GM19452 (cell line): ENCODE measurements at regions not wholly inside any gene's neighbourhood (a gene's known extent, or its start where the extent isn't known, plus 50 kb on each side); places are given as distances from the start of the nearest gene placed in this dataset.
"Not testable (repeated sequence)": the region's sequence is repeated elsewhere in the genome, so short reads cannot be mapped to it uniquely, and the experiment has no call there.

ENCODE experiments used
- ATAC-seq: cut with Tn5 transposase; IDR thresholded peaks from one replicate; pipeline ENCODE4 v1.9.1; 2021; ENCODE audit not compliant: unreplicated experiment

DNA sequence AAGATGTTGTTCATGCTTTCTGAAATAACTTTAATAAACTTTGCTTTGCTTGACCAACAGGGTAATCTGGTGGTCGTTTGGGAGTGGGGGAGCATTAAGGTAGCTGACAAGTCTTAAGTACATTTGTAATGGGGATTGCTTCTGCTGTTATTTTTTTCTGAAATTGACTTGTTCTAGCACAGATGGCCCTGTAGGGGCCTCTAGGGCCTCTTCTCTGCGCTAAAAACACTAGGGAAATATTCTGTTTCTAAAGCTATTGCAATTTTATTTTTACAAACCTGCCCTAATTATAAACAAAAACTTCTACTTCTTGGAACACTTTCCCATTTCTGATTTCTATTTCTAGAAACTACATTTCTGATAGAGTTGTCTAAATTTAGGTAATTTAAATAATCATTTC is 191.3 kb upstream of the KCNJ3 start:
- ATAC-seq: no peak

DNA sequence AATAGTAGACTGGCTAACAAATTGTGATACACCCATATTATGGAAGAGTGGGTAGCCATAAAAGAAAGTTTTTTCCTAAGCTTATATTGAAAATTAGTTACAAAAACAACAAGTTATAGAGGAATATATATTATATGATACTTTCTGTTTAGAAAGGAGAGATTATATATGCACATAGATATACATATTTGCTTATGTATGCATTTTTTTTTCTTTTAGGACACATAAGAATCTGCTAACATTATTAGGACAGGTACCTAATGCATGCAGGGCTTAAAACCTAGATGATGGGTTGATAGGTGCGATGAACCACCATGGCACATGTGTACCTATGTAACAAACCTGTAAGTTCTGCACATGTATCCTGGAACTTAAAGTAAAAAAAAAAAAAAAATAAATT is 179.6 kb upstream of the KCNJ3 start:
- ATAC-seq: no peak

DNA sequence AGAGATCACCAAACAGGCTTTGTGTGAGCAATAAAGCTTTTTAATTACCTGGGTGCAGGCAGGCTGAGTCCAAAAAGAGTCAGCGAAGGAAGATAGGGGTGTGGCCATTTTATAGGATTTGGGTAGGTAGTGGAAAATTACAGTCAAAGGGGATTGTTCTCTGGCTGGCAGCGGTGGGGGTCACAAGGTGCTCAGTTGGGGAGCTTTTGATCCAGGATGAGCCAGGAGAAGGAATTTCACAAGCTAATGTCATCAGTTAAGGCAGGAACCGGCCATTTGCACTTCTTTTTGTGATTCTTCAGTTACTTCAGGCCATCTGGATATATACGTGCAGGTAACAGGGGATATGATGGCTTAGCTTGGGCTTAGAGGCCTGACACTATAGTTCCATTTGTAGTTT is 177.5 kb upstream of the KCNJ3 start:
- not testable (repeated sequence) for ATAC-seq

DNA sequence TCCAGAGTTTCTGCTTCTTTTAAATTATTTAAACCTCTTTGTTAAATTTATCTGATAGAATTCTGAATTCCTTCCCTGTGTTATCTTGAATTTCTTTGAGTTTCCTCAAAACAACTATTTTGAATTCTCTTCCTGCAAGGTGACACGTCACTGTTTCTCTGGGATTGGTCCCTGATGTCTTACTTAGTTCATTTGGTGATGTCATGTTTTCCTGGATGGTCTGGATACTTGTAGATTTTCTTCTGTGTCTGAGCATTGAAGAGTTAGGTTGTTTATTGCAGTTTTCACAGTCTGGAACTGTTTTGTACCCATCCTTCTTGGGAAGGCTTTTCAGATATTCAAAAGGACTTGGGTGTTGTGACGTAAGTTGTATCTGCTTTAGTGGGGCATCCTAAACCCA is 172.3 kb upstream of the KCNJ3 start:
- no peak for ATAC-seq

DNA sequence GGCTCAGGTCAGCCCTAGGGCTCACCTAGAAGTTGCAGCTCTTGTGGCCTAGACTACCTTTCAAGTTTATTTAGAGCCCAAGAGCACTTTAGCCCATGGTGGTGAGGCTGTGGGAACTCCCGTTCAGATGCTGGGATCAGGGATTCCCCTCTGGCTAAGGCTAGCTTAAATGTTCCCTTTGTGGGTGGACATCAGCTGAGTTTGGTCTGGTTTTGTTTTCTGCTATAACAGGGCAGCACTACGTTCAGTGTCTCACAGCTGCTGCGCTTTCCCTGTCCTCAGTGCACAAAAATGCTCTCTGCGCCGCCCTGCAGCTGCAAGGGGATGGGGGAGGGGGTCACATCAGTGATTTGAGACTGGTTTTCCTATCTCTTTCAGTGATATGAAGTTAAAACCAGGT is 170.5 kb upstream of the KCNJ3 start:
- no peak for ATAC-seq

DNA sequence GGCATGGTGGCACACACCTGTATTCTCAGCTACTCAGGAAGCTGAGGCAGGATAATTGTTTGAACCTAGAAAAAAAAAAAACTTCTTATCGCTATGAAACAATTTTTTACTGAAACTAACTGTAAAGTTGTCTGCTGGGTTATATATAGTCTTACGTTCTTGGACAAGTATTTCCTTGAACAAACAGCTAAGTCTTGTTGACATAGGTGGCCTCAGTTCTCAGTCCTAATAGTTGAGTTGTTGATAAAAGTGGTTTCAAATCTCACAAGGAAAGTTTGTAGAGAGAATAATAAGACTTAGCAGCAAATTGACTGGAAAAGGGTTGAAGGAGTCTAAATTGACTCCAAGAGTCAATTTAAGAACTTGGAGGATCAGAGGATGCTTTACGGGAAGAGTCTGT is 166.5 kb upstream of the KCNJ3 start:
- ATAC-seq: no peak

DNA sequence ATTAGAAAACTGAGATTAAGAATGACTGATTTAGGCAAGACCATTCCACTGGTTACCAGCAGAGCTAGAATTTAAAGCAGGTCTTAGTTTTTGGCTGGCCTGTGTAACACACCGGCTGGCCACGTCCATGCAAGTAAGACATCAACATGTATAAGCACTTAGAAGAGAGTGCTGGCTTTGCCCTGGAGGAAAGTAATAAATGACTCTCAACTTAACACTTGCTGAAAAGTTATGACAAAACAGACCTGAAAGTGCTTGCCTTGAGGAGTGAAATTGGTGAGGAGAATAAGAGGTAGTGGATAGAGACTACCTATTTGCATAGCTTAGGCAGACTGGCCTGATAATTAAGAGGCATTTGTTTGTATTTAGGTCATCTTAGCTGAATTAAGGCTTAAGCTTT is 165.7 kb upstream of the KCNJ3 start:
- no peak for ATAC-seq

DNA sequence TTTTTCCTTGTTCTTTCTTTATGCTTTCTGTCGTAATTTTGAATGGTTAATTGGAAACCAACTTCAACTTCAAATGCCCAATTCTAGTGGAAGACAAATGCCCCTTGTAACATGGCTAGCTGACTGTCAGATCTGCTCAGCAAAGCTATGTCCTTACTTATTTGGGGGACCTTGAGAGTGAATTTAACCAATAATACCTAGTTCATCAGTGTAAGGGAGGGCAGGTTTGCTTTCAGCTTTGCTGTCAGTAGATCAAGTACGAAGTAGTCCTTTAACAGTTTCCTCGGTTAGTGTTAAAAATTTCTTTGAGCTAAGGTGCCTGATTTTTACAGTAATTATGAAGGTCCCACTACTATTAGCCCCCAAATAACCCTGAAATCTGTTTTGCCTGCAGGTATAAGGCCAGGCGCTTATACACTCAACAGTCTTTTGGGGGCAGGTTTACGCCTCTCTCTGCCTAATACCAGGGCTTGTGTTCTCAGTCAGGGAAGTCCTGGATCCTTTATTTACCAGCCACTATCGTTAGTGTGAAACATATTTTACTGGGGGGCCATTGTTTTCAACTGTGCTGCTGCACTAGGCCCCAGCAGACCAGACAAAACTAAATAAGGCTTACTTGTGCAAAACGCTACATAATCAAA is 165.1 kb upstream of the KCNJ3 start:
- ATAC-seq: no peak

DNA sequence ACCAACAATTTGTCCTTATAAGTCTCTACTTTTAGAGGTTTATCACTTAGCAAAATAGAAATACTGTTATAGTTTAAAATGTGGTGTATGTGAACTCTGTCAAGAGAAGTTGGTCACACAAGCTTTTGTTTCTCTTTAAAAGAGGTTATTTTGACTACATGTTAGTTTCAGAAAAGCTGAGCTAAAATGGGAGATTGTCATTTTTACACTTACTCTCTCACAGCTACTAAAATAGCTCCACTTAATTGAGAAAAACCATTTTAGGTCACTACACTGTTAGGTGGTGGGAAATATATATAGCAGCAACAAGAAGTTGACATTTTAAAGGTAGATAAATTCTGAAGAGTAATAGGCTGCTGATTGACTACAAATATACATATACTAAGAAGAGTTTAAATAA is 161.5 kb upstream of the KCNJ3 start:
- ATAC-seq: peak; percentile 62

DNA sequence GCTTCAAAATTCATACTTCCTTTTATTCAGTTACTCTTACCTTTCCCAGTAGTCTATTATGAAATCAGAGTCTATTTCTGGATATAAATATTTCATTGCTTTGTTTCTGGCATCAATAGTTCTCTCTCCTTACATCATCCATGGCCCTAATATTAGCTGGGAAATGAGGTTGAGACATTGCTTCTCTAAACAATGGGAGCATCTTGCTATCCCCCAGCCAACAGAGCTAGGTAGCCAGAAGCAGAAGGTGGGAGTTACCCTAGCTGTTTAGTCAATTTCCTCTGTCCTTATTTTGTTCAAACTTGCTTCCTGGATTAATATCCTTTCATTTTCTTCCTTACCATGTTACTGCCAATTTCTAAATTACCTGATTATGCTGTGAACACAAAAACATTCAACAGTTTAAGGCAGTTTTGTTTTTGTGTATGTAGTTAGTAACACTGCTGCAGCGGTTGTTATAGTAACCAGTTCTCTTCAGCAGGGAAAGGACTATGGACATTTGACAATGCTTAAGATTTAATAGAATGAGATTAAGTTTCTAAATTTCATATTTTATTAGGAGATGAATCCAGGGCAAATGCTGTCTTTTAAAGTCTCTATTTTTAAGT is 160.5 kb upstream of the KCNJ3 start:
- ATAC-seq: no peak

DNA sequence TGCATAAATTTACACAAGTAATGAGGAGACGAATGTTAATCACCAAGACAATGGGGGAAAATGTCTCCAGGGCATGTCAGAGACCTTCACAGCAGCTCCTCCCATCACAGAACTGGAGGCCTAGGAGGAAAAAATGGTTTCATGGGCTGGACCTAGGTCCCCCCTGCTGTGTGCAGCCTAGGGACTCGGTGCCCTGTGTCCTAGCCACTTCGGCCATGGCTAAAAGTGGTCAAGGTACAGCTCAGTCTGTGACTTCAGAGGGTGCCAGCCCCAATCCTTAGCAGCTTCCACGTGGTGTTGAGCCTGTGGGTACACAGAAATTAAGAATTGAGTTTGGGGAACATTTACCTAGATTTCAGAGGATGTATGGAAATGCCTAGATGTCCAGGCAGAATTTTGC is 152.2 kb upstream of the KCNJ3 start:
- no peak for ATAC-seq

DNA sequence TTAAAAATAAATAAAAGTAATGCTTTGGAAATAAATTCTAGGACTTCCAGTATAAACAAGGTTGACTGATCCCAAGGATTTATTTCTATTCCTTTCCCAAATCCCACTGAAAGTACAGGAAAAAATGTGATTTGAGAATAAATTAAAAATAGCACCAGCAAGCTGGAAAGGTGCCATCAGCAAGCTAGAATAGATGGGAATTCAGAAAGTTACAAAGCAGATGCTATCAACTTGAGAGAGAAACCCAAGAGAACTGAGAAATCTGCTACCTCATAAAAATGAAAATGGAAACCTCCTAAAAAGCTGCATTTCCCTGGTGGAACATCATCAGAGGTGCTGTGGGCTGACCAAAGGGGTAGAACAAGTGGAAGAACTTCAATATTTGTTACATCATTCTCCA is 148.6 kb upstream of the KCNJ3 start:
- ATAC-seq: no peak

DNA sequence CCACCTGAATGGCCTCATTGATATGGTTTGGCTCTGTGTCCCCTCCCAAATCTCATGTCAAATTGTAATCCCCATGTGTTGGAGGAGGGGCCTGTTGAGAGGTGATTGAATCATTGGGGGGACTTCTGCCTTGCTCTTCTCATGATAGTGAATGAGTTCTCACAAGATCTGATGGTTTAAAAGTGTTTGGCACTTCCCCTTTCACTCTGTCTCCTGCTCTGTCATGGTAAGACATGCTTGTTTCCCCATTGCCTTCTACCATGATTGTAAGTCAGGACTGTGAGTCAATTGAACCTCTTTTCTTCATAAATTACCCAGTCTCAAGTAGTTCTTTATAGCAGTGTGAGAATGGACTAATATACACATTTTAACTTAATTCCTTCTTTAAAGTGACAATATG is 146.8 kb upstream of the KCNJ3 start:
- ATAC-seq: no peak

DNA sequence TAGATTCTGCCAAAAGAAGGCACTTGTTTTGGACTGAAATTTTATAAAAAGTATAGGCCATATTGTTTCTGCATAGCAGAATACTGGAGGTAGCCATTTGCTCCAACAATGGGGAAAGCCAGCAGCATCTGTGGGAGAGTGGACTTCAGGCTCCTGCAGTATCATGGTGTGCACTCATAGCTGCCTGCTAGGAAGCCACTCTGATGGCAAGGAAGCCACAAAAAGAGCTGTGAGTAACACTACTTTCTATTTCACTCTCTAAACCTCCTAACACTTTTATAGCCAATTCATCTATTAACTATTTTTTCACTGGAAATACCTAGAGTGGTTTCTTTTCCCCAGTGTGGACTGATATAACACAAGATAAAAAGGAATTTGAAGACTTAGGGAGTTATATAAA is 144.4 kb upstream of the KCNJ3 start:
- ATAC-seq: peak; percentile 48

DNA sequence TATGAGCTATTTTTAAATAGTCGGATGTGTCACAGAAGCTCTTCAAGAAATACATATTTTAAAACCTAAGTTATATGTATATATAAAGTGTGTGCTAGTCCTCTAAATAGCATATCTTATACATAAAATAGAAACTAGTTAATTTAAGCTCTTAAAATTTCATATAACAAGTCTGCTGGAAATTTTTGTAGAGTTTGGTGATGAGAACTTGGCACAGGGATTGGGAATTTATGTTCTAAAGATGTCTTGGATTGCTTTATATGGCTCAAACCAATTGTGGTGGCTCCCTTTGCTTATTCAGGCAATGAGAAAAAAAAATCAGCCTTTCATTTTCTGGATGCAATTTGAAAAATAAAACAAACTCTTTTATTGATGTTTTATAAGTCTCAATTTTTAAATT is 142.8 kb upstream of the KCNJ3 start:
- no peak for ATAC-seq

DNA sequence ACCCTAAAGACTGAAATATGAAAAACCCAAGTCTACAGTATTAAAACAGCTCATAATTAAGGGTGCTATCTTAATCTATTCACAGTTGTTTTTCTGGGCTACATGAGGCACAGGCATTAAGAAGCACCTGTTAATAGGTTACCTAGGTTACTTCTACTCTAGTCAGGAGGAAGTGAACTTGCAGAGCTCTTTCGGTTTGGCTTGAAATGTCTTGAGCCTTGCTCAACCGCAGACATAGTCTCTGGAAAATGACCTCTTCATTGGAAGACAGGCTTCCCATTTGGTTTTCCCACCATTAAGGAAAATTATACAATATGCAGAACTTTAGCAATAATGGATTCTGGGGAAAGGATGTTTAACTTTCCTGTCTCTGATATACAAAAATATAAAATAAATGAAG is 142.3 kb upstream of the KCNJ3 start:
- ATAC-seq: peak; percentile 57

DNA sequence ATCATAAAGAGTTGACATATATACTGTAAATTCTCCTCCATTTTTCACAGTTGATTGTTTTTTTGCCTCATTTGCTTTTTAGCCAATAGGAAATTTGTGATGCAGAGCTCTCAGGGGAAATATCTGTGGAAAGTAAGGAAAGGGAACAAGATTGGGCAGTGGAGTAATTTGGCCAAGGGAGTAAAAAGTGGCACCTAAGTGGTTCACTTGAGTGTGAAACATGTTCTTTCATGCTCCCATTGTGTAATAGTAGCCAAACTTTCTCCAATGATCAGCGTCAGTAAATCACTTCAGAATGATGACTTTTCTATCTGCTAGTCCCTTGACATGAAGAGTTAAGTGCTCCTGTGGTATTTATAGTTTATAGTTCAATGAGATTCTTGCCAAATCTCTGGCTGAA is 141.9 kb upstream of the KCNJ3 start:
- no peak for ATAC-seq

DNA sequence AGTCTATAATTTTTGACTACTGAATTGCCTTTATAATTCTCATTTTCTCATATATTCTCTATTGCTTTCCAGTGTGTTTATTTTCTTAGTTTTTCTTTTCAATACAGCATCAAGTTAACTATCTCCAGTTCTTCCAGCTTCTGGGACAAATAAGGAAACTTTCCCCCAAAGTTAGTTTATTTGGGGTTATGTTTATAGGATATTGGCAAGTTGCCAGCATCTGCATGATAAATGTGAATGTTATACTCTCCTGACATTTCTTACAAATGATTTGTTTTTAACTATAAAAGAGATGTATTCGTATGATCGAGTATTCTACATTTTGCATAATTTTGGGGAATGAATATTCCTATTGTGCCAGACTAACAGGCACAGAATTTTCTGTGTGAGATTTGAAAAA is 140.6 kb upstream of the KCNJ3 start:
- no peak for ATAC-seq

DNA sequence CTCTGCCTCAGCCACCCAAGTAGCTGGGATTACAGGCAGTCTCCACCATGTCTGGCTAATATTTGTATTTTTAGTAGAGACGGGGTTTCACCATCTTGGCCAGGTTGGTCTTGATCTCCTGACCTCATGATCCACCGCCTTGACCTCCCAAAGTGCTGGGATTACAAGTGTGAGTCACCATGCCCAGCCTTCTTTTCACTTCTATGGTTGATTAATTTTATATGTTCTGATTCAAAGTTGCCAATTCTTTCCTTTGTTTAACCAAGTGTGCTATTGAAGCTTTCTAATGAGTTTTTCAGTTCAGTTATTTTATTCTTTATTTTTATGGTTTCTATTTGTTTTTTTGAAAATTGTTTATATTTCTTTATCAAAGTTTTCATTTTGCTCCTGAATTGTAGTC is 133.1 kb upstream of the KCNJ3 start:
- ATAC-seq: no peak

DNA sequence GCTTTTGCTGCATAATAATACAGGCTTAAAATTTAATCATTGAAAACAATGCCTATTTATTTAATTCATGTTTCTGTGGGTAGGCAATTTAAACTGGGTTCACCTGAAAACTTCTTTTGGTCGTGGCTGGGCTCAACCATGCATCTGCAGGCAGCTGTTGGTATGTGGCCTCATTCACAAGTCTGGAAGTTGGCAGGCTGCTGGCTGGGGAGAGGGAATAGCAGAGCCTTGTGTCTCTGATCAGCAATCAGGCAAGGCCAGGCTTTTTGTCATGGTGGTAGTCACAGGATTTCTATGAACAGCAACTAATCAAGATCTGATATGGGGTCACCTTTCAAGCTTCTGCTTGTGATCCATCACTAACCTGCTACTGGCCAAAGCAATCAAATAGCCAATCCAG is 130.1 kb upstream of the KCNJ3 start:
- no peak for ATAC-seq

DNA sequence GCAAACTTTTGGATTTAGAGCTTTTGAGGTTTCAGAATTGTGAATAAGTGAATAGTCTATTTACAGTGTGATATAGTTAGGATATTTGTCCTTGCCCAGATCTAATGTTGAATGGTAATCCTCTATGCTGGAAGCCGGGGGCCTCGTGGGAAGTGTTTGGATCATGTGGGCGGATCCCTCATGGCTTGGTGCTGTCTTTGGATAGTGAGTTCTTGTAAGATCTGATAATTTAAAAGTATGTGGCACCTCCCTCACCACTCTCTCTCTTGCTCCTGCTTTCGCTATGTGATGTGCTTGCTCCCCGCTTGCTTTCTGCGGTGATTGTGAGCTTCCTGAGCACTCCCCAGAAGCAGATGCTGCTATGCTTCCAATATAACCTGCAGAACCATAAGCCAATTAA is 128.0 kb upstream of the KCNJ3 start:
- no peak for ATAC-seq

DNA sequence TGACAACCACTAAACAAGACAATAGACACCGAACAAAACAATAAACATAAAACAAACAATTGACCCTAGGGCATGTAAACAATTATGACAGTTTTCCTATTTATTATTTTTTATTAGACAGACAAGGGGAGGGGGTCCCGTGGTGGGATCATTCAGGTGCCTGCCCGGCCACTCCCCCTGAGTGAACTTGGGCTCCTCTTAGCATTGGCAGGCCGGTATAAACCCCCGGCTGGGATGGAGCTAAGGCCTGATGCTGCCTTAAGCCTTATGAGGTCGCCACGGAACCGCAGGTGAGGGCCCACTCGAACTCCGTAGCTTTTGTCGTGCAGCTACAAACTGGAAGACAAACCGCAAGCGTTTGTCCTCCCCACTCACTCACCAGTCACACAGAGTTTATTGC is 121.8 kb upstream of the KCNJ3 start:
- ATAC-seq: not testable (repeated sequence)

DNA sequence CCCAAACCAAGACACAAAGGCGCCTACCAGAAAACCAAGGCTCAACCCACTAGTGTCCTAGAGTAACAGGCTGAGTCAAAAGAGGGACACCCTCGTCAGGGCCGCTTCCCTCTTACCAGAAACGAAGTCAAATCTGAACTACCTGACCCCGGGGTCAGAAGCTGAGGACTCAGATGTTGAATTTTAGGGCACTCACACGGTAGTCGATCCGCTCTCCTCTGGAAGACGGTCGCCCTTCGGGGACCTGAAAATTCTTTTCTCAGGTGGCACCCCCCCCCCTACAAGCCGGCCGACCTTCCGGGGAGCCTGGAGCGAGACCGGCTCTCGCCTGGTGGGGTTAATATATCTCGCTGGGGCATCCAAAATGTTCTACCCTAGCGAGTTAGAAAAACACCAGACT is 121.1 kb upstream of the KCNJ3 start:
- ATAC-seq: no peak
